GM23338 (cell line): ENCODE measurements at regions not wholly inside any gene's neighbourhood (a gene's known extent, or its start where the extent isn't known, plus 50 kb on each side); places are given as distances from the start of the nearest gene placed in this dataset.

Source experiments
- ATAC-seq: fragments of 200-7000 bp; cut with Tn5 transposase; 3 replicates; pipeline ENCODE4 v1.9.1; 2020
- DNase-seq: peaks from one replicate; pipeline ENCODE4 v3.0.0-alpha.2; 2015; ENCODE audit warnings: low spot score
- H2AFZ ChIP-seq: fragments of 200-600 bp; sonication (generic); 2 replicates; pipeline ENCODE4 v1.8.0; 2016; ENCODE audit warnings: antibody characterized with exemption, mild to moderate bottlenecking, moderate library complexity
- H3F3A ChIP-seq: fragments of 200-600 bp; sonication (generic); replicated peaks from 2 replicates; pipeline ENCODE4 v1.8.0; 2017; ENCODE audit warnings: antibody characterized with exemption, mixed run types, low read depth
- H3K27ac ChIP-seq: fragments of 200-600 bp; sonication (generic); 2 replicates; pipeline ENCODE4 v1.6.1; 2016; ENCODE audit warnings: low read depth
- H3K27me3 ChIP-seq: fragments of 200-600 bp; sonication (generic); 2 replicates; pipeline ENCODE4 v1.8.0; 2016; ENCODE audit warnings: mild to moderate bottlenecking, mixed run types, moderate library complexity; ENCODE audit not compliant: insufficient read depth
- H3K36me3 ChIP-seq: fragments of 200-600 bp; sonication (generic); 2 replicates; pipeline ENCODE4 v1.8.0; 2016; ENCODE audit warnings: mild to moderate bottlenecking; ENCODE audit not compliant: insufficient read depth
- H3K4me1 ChIP-seq: fragments of 200-600 bp; sonication (generic); 2 replicates; pipeline ENCODE4 v1.8.0; 2016; ENCODE audit warnings: mild to moderate bottlenecking, moderate library complexity; ENCODE audit not compliant: insufficient read depth
- H3K4me2 ChIP-seq: fragments of 200-600 bp; sonication (generic); 2 replicates; pipeline ENCODE4 v1.7.1; 2017; ENCODE audit warnings: mixed run types
- H3K4me3 ChIP-seq: fragments of 200-600 bp; sonication (generic); 2 replicates; pipeline ENCODE4 v1.6.1; 2016; ENCODE audit warnings: mixed run types
- H3K79me2 ChIP-seq: fragments of 200-600 bp; sonication (generic); replicated peaks from 2 replicates; pipeline ENCODE4 v1.8.0; 2017; ENCODE audit warnings: mild to moderate bottlenecking; ENCODE audit not compliant: insufficient read depth
- H3K9me2 ChIP-seq: fragments of 200-600 bp; sonication (generic); 2 replicates; pipeline ENCODE4 v1.8.0; 2017; ENCODE audit not compliant: insufficient read depth
- H4K20me1 ChIP-seq: fragments of 200-600 bp; sonication (generic); replicated peaks from 2 replicates; pipeline ENCODE4 v1.8.0; 2017; ENCODE audit warnings: mild to moderate bottlenecking; ENCODE audit not compliant: insufficient read depth
- H3K27ac Mint-ChIP-seq: 2 replicates; pipeline ENCODE4 v1.8.0; 2020; ENCODE audit warnings: inconsistent platforms, mild to moderate bottlenecking, moderate library complexity, mixed read lengths
- H3K27me3 Mint-ChIP-seq: 3 replicates; pipeline ENCODE4 v1.8.0; 2022; ENCODE audit warnings: low read depth, mild to moderate bottlenecking, moderate library complexity, mixed read lengths, inconsistent platforms; ENCODE audit not compliant: insufficient read depth, poor library complexity
- H3K36me3 Mint-ChIP-seq: 3 replicates; pipeline ENCODE4 v1.8.0; 2021; ENCODE audit warnings: low read depth, mild to moderate bottlenecking, inconsistent platforms, moderate library complexity, mixed read lengths
- H3K4me1 Mint-ChIP-seq: 3 replicates; pipeline ENCODE4 v1.8.0; 2020; ENCODE audit warnings: mild to moderate bottlenecking, inconsistent platforms, mixed read lengths
- H3K4me3 Mint-ChIP-seq: 3 replicates; pipeline ENCODE4 v1.8.0; 2021; ENCODE audit warnings: moderate library complexity, mild to moderate bottlenecking, inconsistent platforms, mixed read lengths
- H3K9me3 Mint-ChIP-seq: 3 replicates; pipeline ENCODE4 v1.8.0; 2020; ENCODE audit warnings: moderate library complexity, mild to moderate bottlenecking, inconsistent platforms, mixed read lengths
- CREB1 ChIP-seq: fragments of 250-450 bp; sonication (Bioruptor Pico); IDR thresholded peaks from 2 replicates; pipeline ENCODE4 v1.5.0; 2020; ENCODE audit warnings: low read depth, mild to moderate bottlenecking, moderate library complexity
- EZH2 ChIP-seq: fragments of 200-600 bp; sonication (generic); IDR thresholded peaks from one replicate; pipeline ENCODE4 v1.8.0; 2017; ENCODE audit warnings: antibody characterized with exemption, mild to moderate bottlenecking, low read depth; ENCODE audit not compliant: unreplicated experiment
- JUNB ChIP-seq: IDR thresholded peaks from one replicate; pipeline ENCODE4 v1.6.1; 2016; ENCODE audit warnings: antibody characterized with exemption; ENCODE audit not compliant: unreplicated experiment
- NANOG ChIP-seq: IDR thresholded peaks from 2 replicates; pipeline ENCODE4 v1.6.1; 2016; ENCODE audit warnings: antibody characterized with exemption, borderline replicate concordance
- STAT1 ChIP-seq: IDR thresholded peaks from one replicate; pipeline ENCODE4 v1.6.1; 2016; ENCODE audit warnings: antibody characterized with exemption; ENCODE audit not compliant: unreplicated experiment
- ZNF114 ChIP-seq: fragments of 250-450 bp; sonication (Bioruptor Pico); IDR thresholded peaks from 2 replicates; pipeline ENCODE4 v1.5.0; 2020; ENCODE audit warnings: mild to moderate bottlenecking, moderate library complexity
- ZNF331 ChIP-seq: fragments of 250-450 bp; sonication (Bioruptor Pico); IDR thresholded peaks from 2 replicates; pipeline ENCODE4 v1.5.0; 2020; ENCODE audit warnings: low read depth, mild to moderate bottlenecking, moderate library complexity
- ZNF462 ChIP-seq: fragments of 250-450 bp; sonication (Bioruptor Pico); IDR thresholded peaks from 2 replicates; pipeline ENCODE4 v1.5.0; 2020; ENCODE audit warnings: mild to moderate bottlenecking, moderate library complexity
- TF ChIP-seq, protein P1 (sequence below): IDR thresholded peaks from 2 replicates; pipeline ENCODE4 v1.6.1; 2016; ENCODE audit warnings: antibody characterized with exemption
- TF ChIP-seq, protein P2 (sequence below): IDR thresholded peaks from one replicate; pipeline ENCODE4 v1.6.1; 2018; ENCODE audit warnings: antibody characterized with exemption; ENCODE audit not compliant: unreplicated experiment

DNA sequence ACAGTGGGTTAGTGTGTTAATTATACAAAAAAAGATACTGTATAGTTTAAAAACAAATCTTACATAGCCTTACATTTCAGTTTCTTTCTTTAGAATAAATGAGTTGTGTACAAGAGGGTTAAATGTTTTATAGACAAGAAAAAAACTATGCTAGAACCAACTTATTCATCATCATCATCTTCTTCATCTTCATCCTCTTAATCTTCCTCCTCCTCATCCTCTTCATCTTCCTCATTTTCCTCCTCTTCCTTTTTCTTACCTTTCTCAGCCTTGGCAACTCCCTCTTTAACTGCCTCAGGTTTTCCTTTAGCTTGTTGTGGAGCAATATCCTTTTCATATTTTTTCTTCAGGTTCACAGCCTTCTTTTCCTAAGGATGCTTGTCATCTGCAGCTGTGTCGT lies 53.7 kb downstream of the RPS12 start:
- Histone ChIP-seq H4K20me1 (no peaks in the 10 kb centered on the region), H3K79me2 (no peaks in the 10 kb centered on the region), H2AFZ (no peak overlapping the region; the same call in 1 of the 2 replicates), H3K36me3 (no peaks in the 10 kb centered on the region), H3K27me3 (no peaks in the 10 kb centered on the region), H3K4me3 (no peak overlapping the region), H3K4me1 (peaks cover 38% of the 10 kb centered on the region), H3K27ac (no peak overlapping the region), H3K4me2 (0 out of 2 replicates have a peak overlapping the region, but pooled peaks have one; percentile 39), H3K9me2 (no peaks in the 10 kb centered on the region), H3F3A (no peaks in the 10 kb centered on the region)
- H3K36me3 Mint-ChIP-seq, result no peaks in the 10 kb centered on the region
- peaks cover 18% of the 10 kb centered on the region for H3K4me1 Mint-ChIP-seq
- no peaks in the 10 kb centered on the region for H3K27me3 Mint-ChIP-seq
- no peak for ATAC-seq
- TF ChIP-seq, protein P1, sequence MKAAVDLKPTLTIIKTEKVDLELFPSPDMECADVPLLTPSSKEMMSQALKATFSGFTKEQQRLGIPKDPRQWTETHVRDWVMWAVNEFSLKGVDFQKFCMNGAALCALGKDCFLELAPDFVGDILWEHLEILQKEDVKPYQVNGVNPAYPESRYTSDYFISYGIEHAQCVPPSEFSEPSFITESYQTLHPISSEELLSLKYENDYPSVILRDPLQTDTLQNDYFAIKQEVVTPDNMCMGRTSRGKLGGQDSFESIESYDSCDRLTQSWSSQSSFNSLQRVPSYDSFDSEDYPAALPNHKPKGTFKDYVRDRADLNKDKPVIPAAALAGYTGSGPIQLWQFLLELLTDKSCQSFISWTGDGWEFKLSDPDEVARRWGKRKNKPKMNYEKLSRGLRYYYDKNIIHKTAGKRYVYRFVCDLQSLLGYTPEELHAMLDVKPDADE, result no peak
- no peak overlapping the region for H3K4me3 Mint-ChIP-seq
- no peak for DNase-seq
- no peak overlapping the region for H3K27ac Mint-ChIP-seq
- no peaks in the 10 kb centered on the region; the same call in 2 of the 3 replicates for H3K9me3 Mint-ChIP-seq

DNA sequence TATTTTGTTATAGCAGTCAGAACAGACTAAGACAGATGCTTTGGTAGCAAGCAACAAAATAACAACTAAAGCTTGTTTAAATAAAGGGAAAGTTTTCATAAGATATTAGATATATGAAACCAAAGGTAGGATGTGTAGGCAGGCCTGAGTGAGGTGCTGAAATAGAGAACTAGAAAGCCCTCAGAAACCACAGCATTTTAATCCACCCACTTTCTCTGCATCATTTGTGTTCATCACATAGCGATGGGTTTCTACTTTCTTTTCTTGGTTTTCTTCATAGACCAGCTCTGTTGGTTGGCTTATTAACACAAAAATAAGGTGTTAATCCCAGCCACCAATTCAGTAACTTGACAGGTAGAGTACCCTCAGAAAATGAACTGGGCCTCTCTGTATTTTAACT lies 58.6 kb downstream of the RPS12 start:
- no peak for DNase-seq
- Histone ChIP-seq H3K4me1 (no peaks in the 10 kb centered on the region), H3K4me2 (no peak overlapping the region), H2AFZ (peak overlapping the region; percentile 38; the same call in 1 of the 2 replicates), H3K9me2 (no peaks in the 10 kb centered on the region), H3K36me3 (0 out of 2 replicates have a peak, but pooled peaks cover 3% of the 10 kb centered on the region), H4K20me1 (no peaks in the 10 kb centered on the region), H3K79me2 (no peaks in the 10 kb centered on the region), H3K27ac (no peak overlapping the region), H3K4me3 (no peak overlapping the region), H3K27me3 (no peaks in the 10 kb centered on the region), H3F3A (no peaks in the 10 kb centered on the region)
- Mint-ChIP-seq H3K27me3 (no peaks in the 10 kb centered on the region), H3K4me3 (no peak overlapping the region), H3K4me1 (no peaks in the 10 kb centered on the region), H3K36me3 (peaks cover 9% of the 10 kb centered on the region), H3K27ac (no peak overlapping the region), H3K9me3 (peaks cover 12% of the 10 kb centered on the region)
- no peak for ATAC-seq
- TF ChIP-seq JUNB (no peak), STAT1 (no peak), ZNF114 (CRISPR knock-in tag) (no peak), ZNF331 (CRISPR knock-in tag) (no peak), NANOG (no peak), EZH2 (no peak), ZNF462 (CRISPR knock-in tag) (no peak), CREB1 (CRISPR knock-in tag) (no peak)
- TF ChIP-seq, protein P2, sequence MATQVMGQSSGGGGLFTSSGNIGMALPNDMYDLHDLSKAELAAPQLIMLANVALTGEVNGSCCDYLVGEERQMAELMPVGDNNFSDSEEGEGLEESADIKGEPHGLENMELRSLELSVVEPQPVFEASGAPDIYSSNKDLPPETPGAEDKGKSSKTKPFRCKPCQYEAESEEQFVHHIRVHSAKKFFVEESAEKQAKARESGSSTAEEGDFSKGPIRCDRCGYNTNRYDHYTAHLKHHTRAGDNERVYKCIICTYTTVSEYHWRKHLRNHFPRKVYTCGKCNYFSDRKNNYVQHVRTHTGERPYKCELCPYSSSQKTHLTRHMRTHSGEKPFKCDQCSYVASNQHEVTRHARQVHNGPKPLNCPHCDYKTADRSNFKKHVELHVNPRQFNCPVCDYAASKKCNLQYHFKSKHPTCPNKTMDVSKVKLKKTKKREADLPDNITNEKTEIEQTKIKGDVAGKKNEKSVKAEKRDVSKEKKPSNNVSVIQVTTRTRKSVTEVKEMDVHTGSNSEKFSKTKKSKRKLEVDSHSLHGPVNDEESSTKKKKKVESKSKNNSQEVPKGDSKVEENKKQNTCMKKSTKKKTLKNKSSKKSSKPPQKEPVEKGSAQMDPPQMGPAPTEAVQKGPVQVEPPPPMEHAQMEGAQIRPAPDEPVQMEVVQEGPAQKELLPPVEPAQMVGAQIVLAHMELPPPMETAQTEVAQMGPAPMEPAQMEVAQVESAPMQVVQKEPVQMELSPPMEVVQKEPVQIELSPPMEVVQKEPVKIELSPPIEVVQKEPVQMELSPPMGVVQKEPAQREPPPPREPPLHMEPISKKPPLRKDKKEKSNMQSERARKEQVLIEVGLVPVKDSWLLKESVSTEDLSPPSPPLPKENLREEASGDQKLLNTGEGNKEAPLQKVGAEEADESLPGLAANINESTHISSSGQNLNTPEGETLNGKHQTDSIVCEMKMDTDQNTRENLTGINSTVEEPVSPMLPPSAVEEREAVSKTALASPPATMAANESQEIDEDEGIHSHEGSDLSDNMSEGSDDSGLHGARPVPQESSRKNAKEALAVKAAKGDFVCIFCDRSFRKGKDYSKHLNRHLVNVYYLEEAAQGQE, result no peak
- TF ChIP-seq, protein P1, result no peak
